GM18520 (cell line): ENCODE measurements at regions not wholly inside any gene's neighbourhood (a gene's known extent, or its start where the extent isn't known, plus 50 kb on each side); places are given as distances from the start of the nearest gene placed in this dataset.
A peak's percentile ranks its signal among the peaks of the same experiment; 100 is the strongest.
"Not testable (repeated sequence)": the region's sequence is repeated elsewhere in the genome, so short reads cannot be mapped to it uniquely, and the experiment has no call there.

Experiments
- ATAC-seq: cut with Tn5 transposase; IDR thresholded peaks from one replicate; pipeline ENCODE4 v1.9.1; 2021; ENCODE audit not compliant: unreplicated experiment

- ATAC-seq = no peak
Measured at GRCh38 chr5:125926172-125926571, 497.0 kb upstream of the GRAMD2B start.

GRCh38 chr5:125928663-125929062 is 494.5 kb upstream of the GRAMD2B start:
- ATAC-seq = no peak

- no peak for ATAC-seq
Measured at GRCh38 chr5:125950012-125950615, 473.1 kb upstream of the GRAMD2B start.

- ATAC-seq = peak; percentile 95
Measured at GRCh38 chr5:125961150-125961549, 462.1 kb upstream of the GRAMD2B start.

- ATAC-seq = no peak
Measured at GRCh38 chr5:125965577-125965976, 457.6 kb upstream of the GRAMD2B start.

- ATAC-seq = no peak
Measured at GRCh38 chr5:125967576-125967975, 455.6 kb upstream of the GRAMD2B start.

- no peak for ATAC-seq
Measured at GRCh38 chr5:125969011-125969813, 454.0 kb upstream of the GRAMD2B start.

- ATAC-seq = no peak
Measured at GRCh38 chr5:125969814-125970171, 453.4 kb upstream of the GRAMD2B start.

- ATAC-seq = no peak
Measured at GRCh38 chr5:125970631-125971307, 452.4 kb upstream of the GRAMD2B start.

- ATAC-seq = no peak
Measured at GRCh38 chr5:125972706-125973105, 450.5 kb upstream of the GRAMD2B start.

- no peak for ATAC-seq
Measured at GRCh38 chr5:125974679-125975078, 448.5 kb upstream of the GRAMD2B start.

GRCh38 chr5:125976421-125977000 is 446.7 kb upstream of the GRAMD2B start:
- ATAC-seq = no peak

- no peak for ATAC-seq
Measured at GRCh38 chr5:125978015-125978414, 445.2 kb upstream of the GRAMD2B start.

- no peak for ATAC-seq
Measured at GRCh38 chr5:125979636-125980035, 443.6 kb upstream of the GRAMD2B start.

- ATAC-seq = no peak
Measured at GRCh38 chr5:125981016-125981415, 442.2 kb upstream of the GRAMD2B start.

- ATAC-seq = no peak
Measured at GRCh38 chr5:125987677-125988255, 435.4 kb upstream of the GRAMD2B start.

- no peak for ATAC-seq
Measured at GRCh38 chr5:125992050-125992449, 431.2 kb upstream of the GRAMD2B start.

GRCh38 chr5:125999271-126000030 is 423.8 kb upstream of the GRAMD2B start:
- ATAC-seq = not testable (repeated sequence)

- ATAC-seq = no peak
Measured at GRCh38 chr5:126000507-126000906, 422.7 kb upstream of the GRAMD2B start.

GRCh38 chr5:126002222-126002897 is 420.8 kb upstream of the GRAMD2B start:
- no peak for ATAC-seq
